NT2/D1 (cell line): ENCODE measurements at regions not wholly inside any gene's neighbourhood (a gene's known extent, or its start where the extent isn't known, plus 50 kb on each side); places are given as distances from the start of the nearest gene placed in this dataset.
"Not testable (repeated sequence)": the region's sequence is repeated elsewhere in the genome, so short reads cannot be mapped to it uniquely, and the experiment has no call there.

Experiments
- DNase-seq: peaks from one replicate; pipeline ENCODE4 v3.0.0-alpha.2; 2011; ENCODE audit warnings: low read depth, low spot score
- H3K27me3 ChIP-seq: 2 replicates; pipeline ENCODE4 v1.6.0; 2011; ENCODE audit warnings: mild to moderate bottlenecking; ENCODE audit not compliant: insufficient read length, insufficient read depth
- H3K36me3 ChIP-seq: 2 replicates; pipeline ENCODE4 v1.6.1; 2011; ENCODE audit warnings: mild to moderate bottlenecking, low read length, mixed read lengths; ENCODE audit not compliant: insufficient read depth, insufficient read length
- H3K4me1 ChIP-seq: 2 replicates; pipeline ENCODE4 v1.5.1; 2011; ENCODE audit not compliant: insufficient read depth, insufficient read length
- H3K4me3 ChIP-seq: 2 replicates; pipeline ENCODE4 v1.5.1; 2011; ENCODE audit warnings: low read depth; ENCODE audit not compliant: insufficient read length
- H3K9ac ChIP-seq: 2 replicates; pipeline ENCODE4 v1.6.0; 2011; ENCODE audit warnings: low read depth; ENCODE audit not compliant: insufficient read length
- H3K9me3 ChIP-seq: 2 replicates; pipeline ENCODE4 v1.5.1; 2011; ENCODE audit warnings: mild to moderate bottlenecking, low read length; ENCODE audit not compliant: insufficient read depth
- SUZ12 ChIP-seq: IDR thresholded peaks from 2 replicates; pipeline ENCODE4 v1.6.1; 2011; ENCODE audit not compliant: insufficient read length, insufficient read depth; ENCODE audit errors: extremely low read depth
- YY1 ChIP-seq: IDR thresholded peaks from 2 replicates; pipeline ENCODE4 v1.6.1; 2011; ENCODE audit not compliant: insufficient read length, insufficient read depth
- ZNF274 ChIP-seq: IDR thresholded peaks from 2 replicates; pipeline ENCODE4 v1.6.1; 2011; ENCODE audit warnings: mild to moderate bottlenecking, low read depth, low read length

GRCh38 chr15:72850833-72851232 lies 67.3 kb upstream of the ADPGK start:
- Histone ChIP-seq H3K9me3 (no peaks in the 10 kb centered on the region), H3K4me1 (peaks cover 12% of the 10 kb centered on the region), H3K36me3 (no peaks in the 10 kb centered on the region), H3K9ac (no peak overlapping the region), H3K4me3 (no peak overlapping the region), H3K27me3 (no peaks in the 10 kb centered on the region)
- no peak for DNase-seq
- TF ChIP-seq YY1 (no peak), ZNF274 (no peak), SUZ12 (no peak)

GRCh38 chr15:72847806-72848205 lies 64.2 kb upstream of the ADPGK start:
- H3K4me3 ChIP-seq: no peak overlapping the region
- no peaks in the 10 kb centered on the region for H3K27me3 ChIP-seq
- no peaks in the 10 kb centered on the region for H3K9me3 ChIP-seq
- no peaks in the 10 kb centered on the region for H3K36me3 ChIP-seq
- no peak overlapping the region for H3K9ac ChIP-seq
- DNase-seq: no peak
- no peak for TF ChIP-seq YY1
- no peak for TF ChIP-seq SUZ12
- no peak for TF ChIP-seq ZNF274
- peaks cover 12% of the 10 kb centered on the region for H3K4me1 ChIP-seq

GRCh38 chr15:72847033-72847432 lies 63.5 kb upstream of the ADPGK start:
- no peaks in the 10 kb centered on the region for H3K27me3 ChIP-seq
- DNase-seq: no peak
- no peaks in the 10 kb centered on the region for H3K36me3 ChIP-seq
- no peak overlapping the region for H3K4me3 ChIP-seq
- peaks cover 9% of the 10 kb centered on the region for H3K4me1 ChIP-seq
- no peaks in the 10 kb centered on the region for H3K9me3 ChIP-seq
- TF ChIP-seq YY1 (no peak), ZNF274 (no peak), SUZ12 (no peak)
- no peak overlapping the region for H3K9ac ChIP-seq

- H3K36me3 ChIP-seq: no peaks in the 10 kb centered on the region
- H3K4me1 ChIP-seq: peaks cover 9% of the 10 kb centered on the region
- no peak for TF ChIP-seq SUZ12
- TF ChIP-seq YY1: no peak
- no peak for TF ChIP-seq ZNF274
- no peak overlapping the region for H3K9ac ChIP-seq
- H3K9me3 ChIP-seq: no peaks in the 10 kb centered on the region
- no peak for DNase-seq
- H3K4me3 ChIP-seq: no peak overlapping the region
- H3K27me3 ChIP-seq: no peaks in the 10 kb centered on the region
Measured at GRCh38 chr15:72845981-72846383, 62.4 kb upstream of the ADPGK start.

- peaks cover 4% of the 10 kb centered on the region for H3K4me1 ChIP-seq
- no peak overlapping the region for H3K9ac ChIP-seq
- H3K36me3 ChIP-seq: no peaks in the 10 kb centered on the region
- no peak for DNase-seq
- TF ChIP-seq YY1: no peak
- no peak for TF ChIP-seq ZNF274
- TF ChIP-seq SUZ12: no peak
- H3K4me3 ChIP-seq: no peak overlapping the region
- no peaks in the 10 kb centered on the region for H3K27me3 ChIP-seq
- no peaks in the 10 kb centered on the region for H3K9me3 ChIP-seq
Measured at GRCh38 chr15:72844067-72844466, 60.5 kb upstream of the ADPGK start.

GRCh38 chr15:72843340-72843739 lies 59.8 kb upstream of the ADPGK start:
- H3K36me3 ChIP-seq, H3K9ac ChIP-seq, H3K27me3 ChIP-seq, H3K9me3 ChIP-seq, H3K4me3 ChIP-seq, DNase-seq, H3K4me1 ChIP-seq: not testable (repeated sequence)

GRCh38 chr15:72840114-72840513 lies 56.6 kb upstream of the ADPGK start:
- Histone ChIP-seq H3K27me3 (no peaks in the 10 kb centered on the region), H3K36me3 (no peaks in the 10 kb centered on the region), H3K4me1 (no peaks in the 10 kb centered on the region), H3K9me3 (no peaks in the 10 kb centered on the region), H3K9ac (no peak overlapping the region), H3K4me3 (no peak overlapping the region)
- no peak for TF ChIP-seq SUZ12
- no peak for TF ChIP-seq YY1
- no peak for TF ChIP-seq ZNF274
- no peak for DNase-seq

GRCh38 chr15:72838311-72838731 lies 54.8 kb upstream of the ADPGK start:
- Histone ChIP-seq H3K4me3 (no peak overlapping the region), H3K4me1 (peaks cover 4% of the 10 kb centered on the region), H3K9ac (no peak overlapping the region), H3K36me3 (no peaks in the 10 kb centered on the region), H3K27me3 (no peaks in the 10 kb centered on the region), H3K9me3 (no peaks in the 10 kb centered on the region)
- DNase-seq: no peak
- no peak for TF ChIP-seq YY1
- no peak for TF ChIP-seq SUZ12
- TF ChIP-seq ZNF274: no peak
